ENCODE measurements at regions not wholly inside any gene's neighbourhood (a gene's known extent, or its start where the extent isn't known, plus 50 kb on each side); places are given as distances from the start of the nearest gene placed in this dataset.

- TF ChIP-seq ATF6 (CRISPR knock-in tag; IDR thresholded peaks at IDR 0.05) (no peak), ZNF532 (CRISPR knock-in tag; IDR thresholded peaks at IDR 0.05; ENCODE audit: borderline replicate concordance) (no peak), SMAD3 (CRISPR knock-in tag; IDR thresholded peaks at IDR 0.05; ENCODE audit: borderline replicate concordance) (no peak), TP53 (CRISPR knock-in tag; IDR thresholded peaks at IDR 0.05) (no peak)
These were observed 371.9 kb upstream of the TBL1XR1 start (continued) for GRCh38 chr3:177569193-177569592.

GRCh38 chr3:177569875-177570657 is 372.8 kb upstream of the TBL1XR1 start:
- Mint-ChIP-seq H3K27ac (no peak overlapping the region), H3K9me3 (peaks cover 17% of the 10 kb centered on the region), H3K36me3 (peaks cover 11% of the 10 kb centered on the region), H3K4me1 (peaks cover 43% of the 10 kb centered on the region), H3K4me3 (no peak overlapping the region), H3K27me3 (ENCODE audit: low read depth) (no peaks in the 10 kb centered on the region)
- DNase-seq (ENCODE audit: low spot score) (no peak), ATAC-seq (peak; percentile 48)
- TF ChIP-seq PRRX2 (CRISPR knock-in tag; IDR thresholded peaks at IDR 0.05), result no peak
- TF ChIP-seq NR3C1 (CRISPR knock-in tag; conservative IDR thresholded peaks at IDR 0.05; ENCODE audit: low read depth), result no peak
- TF ChIP-seq KAT7 (CRISPR knock-in tag; IDR thresholded peaks at IDR 0.05; ENCODE audit: borderline replicate concordance), result no peak
- TF ChIP-seq ZNF232 (CRISPR knock-in tag; IDR thresholded peaks at IDR 0.05), result 0 out of 2 replicates have a peak, but pooled peaks have one; percentile 16
- no peak for TF ChIP-seq ATF2 (CRISPR knock-in tag; IDR thresholded peaks at IDR 0.05; ENCODE audit: borderline replicate concordance, low read depth)
- CTCF ChIA-PET, result no interaction called here
- POLR2A ChIA-PET, result no interaction called here

GRCh38 chr3:177571271-177571943 is 374.1 kb upstream of the TBL1XR1 start:
- POLR2A ChIA-PET, result interaction anchor here (0.6 kb wide), 1 partner anchor 1503 kb away, joined by 3 read pairs; no protein-coding TSS in a partner anchor
- no peak overlapping the region for H3K4me3 Mint-ChIP-seq
- no peak for TF ChIP-seq JUN (CRISPR knock-in tag; IDR thresholded peaks at IDR 0.05)
- no peak for TF ChIP-seq ZSCAN18 (CRISPR knock-in tag; IDR thresholded peaks at IDR 0.05)
- TF ChIP-seq TEAD1 (CRISPR knock-in tag; IDR thresholded peaks at IDR 0.05), result no peak
- TF ChIP-seq ZNF671 (CRISPR knock-in tag; IDR thresholded peaks at IDR 0.05), result no peak
- no peak for TF ChIP-seq FOXJ3 (CRISPR knock-in tag; IDR thresholded peaks at IDR 0.05; ENCODE audit: borderline replicate concordance)
- no peak for TF ChIP-seq ATF3 (CRISPR knock-in tag; conservative IDR thresholded peaks at IDR 0.05)
- no peak for TF ChIP-seq PREB (CRISPR knock-in tag; IDR thresholded peaks at IDR 0.05; ENCODE audit: borderline replicate concordance)
- TF ChIP-seq TCF7 (CRISPR knock-in tag; IDR thresholded peaks at IDR 0.05; ENCODE audit: low read depth), result no peak
- no peak for TF ChIP-seq FOXK1 (CRISPR knock-in tag; IDR thresholded peaks at IDR 0.05)
- no peak for TF ChIP-seq USF2 (CRISPR knock-in tag; IDR thresholded peaks at IDR 0.05)
- no peak for TF ChIP-seq NFATC4 (CRISPR knock-in tag; IDR thresholded peaks at IDR 0.05)

More at GRCh38 chr3:177571271-177571943, 374.1 kb upstream of the TBL1XR1 start:
- H3K4me1 Mint-ChIP-seq, result peaks cover 48% of the 10 kb centered on the region
- H3K36me3 Mint-ChIP-seq, result peaks cover 11% of the 10 kb centered on the region
- CTCF ChIA-PET, result interaction anchor here (0.8 kb wide), 1 partner anchor 65 kb away, joined by 3 read pairs; no protein-coding TSS in a partner anchor
- DNase-seq (ENCODE audit: low spot score), result no peak
- no peaks in the 10 kb centered on the region for H3K27me3 Mint-ChIP-seq (ENCODE audit: low read depth)
- H3K27ac Mint-ChIP-seq, result no peak overlapping the region
- H3K9me3 Mint-ChIP-seq, result peaks cover 17% of the 10 kb centered on the region
- ATAC-seq, result no peak
